ENCODE measurements at regions not wholly inside any gene's neighbourhood (a gene's known extent, or its start where the extent isn't known, plus 50 kb on each side); places are given as distances from the start of the nearest gene placed in this dataset.

DNA sequence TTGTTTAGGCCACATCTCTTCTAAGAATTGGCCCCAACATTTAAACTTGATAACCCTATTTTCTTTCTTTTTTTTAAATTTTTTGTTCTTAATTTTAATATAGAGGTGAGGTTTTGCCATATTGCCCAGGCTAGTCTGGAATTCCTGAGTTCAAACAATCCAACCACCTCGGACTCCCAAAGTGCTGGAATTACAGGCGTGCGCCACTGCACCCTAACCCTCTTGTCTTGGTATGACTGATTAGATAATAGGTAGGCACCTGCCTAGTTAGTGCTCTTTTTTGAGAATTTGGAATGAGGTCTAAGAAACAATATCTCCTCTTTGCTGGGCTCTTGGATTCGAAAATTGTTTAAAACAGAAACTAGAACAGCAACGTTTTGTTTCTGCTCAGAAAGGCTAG is 116.4 kb upstream of the GOLGA6L6 start:
- TF ChIP-seq EP300 (IDR thresholded peaks at IDR 0.05) = no peak
- no peak for TF ChIP-seq POLR2A (IDR thresholded peaks at IDR 0.05; ENCODE audit: low read length)
